PC-9 (cell line): ENCODE measurements at regions not wholly inside any gene's neighbourhood (a gene's known extent, or its start where the extent isn't known, plus 50 kb on each side); places are given as distances from the start of the nearest gene placed in this dataset.

Experiments
- BruUV-seq: library from RNA; stranded (reverse); fragments of 400-500 nt; replicated peaks from 2 replicates; lab custom pipeline; 2021; lab: Mats Ljungman, UMichigan
- CTCF ChIA-PET: fragments of 300-600 bp; sonication (Branson Sonifier 250); formaldehyde crosslinking; loops from one replicate; lab custom pipeline; 2022; ENCODE audit warnings: antibody characterized with exemption; lab: Charles Lee
- POLR2A ChIA-PET: fragments of 300-600 bp; sonication (Branson Sonifier 250); formaldehyde crosslinking; loops from one replicate; lab custom pipeline; 2022; ENCODE audit warnings: antibody characterized with exemption; ENCODE audit not compliant: unreplicated experiment; lab: Charles Lee
- DNase-seq, 2 experiments: peaks; one replicate each; pipeline versions ENCODE4 v3.0.0 to v3.0.0-alpha.2; 2015 to 2022; ENCODE audit warnings: mixed read lengths in 1 of 2
- H2AFZ ChIP-seq: fragments of 200-600 bp; sonication (generic); 2 replicates; pipeline ENCODE4 v1.8.1; 2017; ENCODE audit warnings: antibody characterized with exemption
- H3F3A ChIP-seq: fragments of 200-600 bp; sonication (generic); 2 replicates; pipeline ENCODE4 v1.8.1; 2017; ENCODE audit warnings: antibody characterized with exemption, mild to moderate bottlenecking, low read depth; ENCODE audit not compliant: insufficient read depth
- H3K27ac ChIP-seq: fragments of 200-600 bp; sonication (generic); 2 replicates; pipeline ENCODE4 v1.6.1; 2016; ENCODE audit warnings: mixed run types
- H3K27me3 ChIP-seq: fragments of 200-600 bp; sonication (generic); 2 replicates; pipeline ENCODE4 v1.6.1; 2016; ENCODE audit warnings: low read depth, mixed run types; ENCODE audit not compliant: insufficient read depth
- H3K36me3 ChIP-seq: fragments of 200-600 bp; sonication (generic); 2 replicates; pipeline ENCODE4 v1.6.1; 2016; ENCODE audit warnings: low read depth, mixed run types
- H3K4me1 ChIP-seq: fragments of 200-600 bp; sonication (generic); replicated peaks from 2 replicates; pipeline ENCODE4 v1.6.1; 2016; ENCODE audit warnings: mixed run types; ENCODE audit not compliant: insufficient read depth
- H3K4me2 ChIP-seq: fragments of 200-600 bp; sonication (generic); 2 replicates; pipeline ENCODE4 v1.6.1; 2017; ENCODE audit warnings: mixed run types
- H3K4me3 ChIP-seq: fragments of 200-600 bp; sonication (generic); 2 replicates; pipeline ENCODE4 v1.6.1; 2016; ENCODE audit warnings: mixed run types
- H3K79me2 ChIP-seq: fragments of 200-600 bp; sonication (generic); 2 replicates; pipeline ENCODE4 v1.6.1; 2017; ENCODE audit warnings: low read depth, mixed run types
- H3K9me2 ChIP-seq: fragments of 200-600 bp; sonication (generic); 2 replicates; pipeline ENCODE4 v1.8.1; 2017; ENCODE audit warnings: mild to moderate bottlenecking; ENCODE audit not compliant: insufficient read depth
- H3K9me3 ChIP-seq: fragments of 200-600 bp; sonication (generic); 2 replicates; pipeline ENCODE4 v1.8.1; 2016; ENCODE audit warnings: low read depth; ENCODE audit not compliant: insufficient read depth
- H4K20me1 ChIP-seq: fragments of 200-600 bp; sonication (generic); 2 replicates; pipeline ENCODE4 v1.8.1; 2017; ENCODE audit not compliant: insufficient read depth
- EZH2 ChIP-seq: fragments of 200-600 bp; sonication (generic); IDR thresholded peaks from 2 replicates; pipeline ENCODE4 v1.8.0; 2017; ENCODE audit warnings: antibody characterized with exemption, low read depth
- intact Hi-C: fragments of 100-400 bp; cut with micrococcal nuclease; formaldehyde crosslinking; loops from one replicate; pipeline ENCODE4 v1.10.0; 2022; ENCODE audit not compliant: unreplicated experiment
- TF ChIP-seq, protein P1 (sequence below): fragments of 200-600 bp; sonication (generic); conservative IDR thresholded peaks from 2 replicates; pipeline ENCODE4 v1.6.1; 2017; ENCODE audit warnings: mixed run types, antibody characterized with exemption, mild to moderate bottlenecking, moderate library complexity

DNA sequence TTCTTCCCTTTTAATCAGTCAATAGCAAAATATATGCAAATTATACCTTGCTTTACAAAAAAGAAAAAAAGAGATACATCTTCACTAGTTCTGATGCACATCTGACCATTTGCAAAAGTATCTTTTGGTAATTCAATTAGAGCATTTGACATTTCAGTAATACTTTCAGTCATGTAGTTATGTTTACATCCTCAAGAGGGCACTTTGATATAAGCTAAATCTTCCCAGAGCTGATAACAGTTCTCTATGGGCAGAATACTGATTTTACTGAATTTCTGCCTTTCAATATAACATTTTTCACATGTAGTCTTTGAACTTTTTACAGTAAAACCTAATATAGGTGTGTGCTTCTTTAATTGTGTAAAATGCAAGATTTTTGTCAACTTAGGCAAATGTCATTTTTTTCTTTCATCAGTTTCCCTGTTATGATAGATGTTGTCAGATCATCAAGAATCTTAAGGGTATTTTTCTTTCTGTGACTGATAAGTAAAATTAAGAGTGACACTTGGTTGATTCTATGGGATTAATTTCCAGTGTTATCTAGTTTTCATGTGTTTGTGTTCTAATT lies 703.5 kb upstream of the SEMA3D start:
- H2AFZ ChIP-seq, result no peak overlapping the region
- ChIA-PET CTCF (interaction anchor here (0.6 to 1.0 kb wide), 3 partner anchors 579 to 1015 kb away, joined by 3 to 6 read pairs (median 4); no protein-coding TSS in a partner anchor), POLR2A (no interaction called here)
- H3K9me2 ChIP-seq, result no peaks in the 10 kb centered on the region
- H3K79me2 ChIP-seq, result no peaks in the 10 kb centered on the region
- no peaks in the 10 kb centered on the region for H3K4me1 ChIP-seq
- TF ChIP-seq EZH2, result no peak
- TF ChIP-seq, protein P1, sequence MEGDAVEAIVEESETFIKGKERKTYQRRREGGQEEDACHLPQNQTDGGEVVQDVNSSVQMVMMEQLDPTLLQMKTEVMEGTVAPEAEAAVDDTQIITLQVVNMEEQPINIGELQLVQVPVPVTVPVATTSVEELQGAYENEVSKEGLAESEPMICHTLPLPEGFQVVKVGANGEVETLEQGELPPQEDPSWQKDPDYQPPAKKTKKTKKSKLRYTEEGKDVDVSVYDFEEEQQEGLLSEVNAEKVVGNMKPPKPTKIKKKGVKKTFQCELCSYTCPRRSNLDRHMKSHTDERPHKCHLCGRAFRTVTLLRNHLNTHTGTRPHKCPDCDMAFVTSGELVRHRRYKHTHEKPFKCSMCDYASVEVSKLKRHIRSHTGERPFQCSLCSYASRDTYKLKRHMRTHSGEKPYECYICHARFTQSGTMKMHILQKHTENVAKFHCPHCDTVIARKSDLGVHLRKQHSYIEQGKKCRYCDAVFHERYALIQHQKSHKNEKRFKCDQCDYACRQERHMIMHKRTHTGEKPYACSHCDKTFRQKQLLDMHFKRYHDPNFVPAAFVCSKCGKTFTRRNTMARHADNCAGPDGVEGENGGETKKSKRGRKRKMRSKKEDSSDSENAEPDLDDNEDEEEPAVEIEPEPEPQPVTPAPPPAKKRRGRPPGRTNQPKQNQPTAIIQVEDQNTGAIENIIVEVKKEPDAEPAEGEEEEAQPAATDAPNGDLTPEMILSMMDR, result peak; percentile 80
- no peak overlapping the region for H3K4me2 ChIP-seq
- intact Hi-C loops, result loop anchor here (1.0 kb wide), 2 partner anchors 579 to 1015 kb away; no protein-coding TSS in a partner anchor
- H3K9me3 ChIP-seq, result no peaks in the 10 kb centered on the region
- no peak overlapping the region for H3K27ac ChIP-seq
- H3K27me3 ChIP-seq, result no peaks in the 10 kb centered on the region
- BruUV-seq, result no TSS peak
- no peaks in the 10 kb centered on the region for H3F3A ChIP-seq
- H3K36me3 ChIP-seq, result no peaks in the 10 kb centered on the region
- no peak for DNase-seq
- H3K4me3 ChIP-seq, result no peak overlapping the region
- H4K20me1 ChIP-seq, result no peaks in the 10 kb centered on the region

DNA sequence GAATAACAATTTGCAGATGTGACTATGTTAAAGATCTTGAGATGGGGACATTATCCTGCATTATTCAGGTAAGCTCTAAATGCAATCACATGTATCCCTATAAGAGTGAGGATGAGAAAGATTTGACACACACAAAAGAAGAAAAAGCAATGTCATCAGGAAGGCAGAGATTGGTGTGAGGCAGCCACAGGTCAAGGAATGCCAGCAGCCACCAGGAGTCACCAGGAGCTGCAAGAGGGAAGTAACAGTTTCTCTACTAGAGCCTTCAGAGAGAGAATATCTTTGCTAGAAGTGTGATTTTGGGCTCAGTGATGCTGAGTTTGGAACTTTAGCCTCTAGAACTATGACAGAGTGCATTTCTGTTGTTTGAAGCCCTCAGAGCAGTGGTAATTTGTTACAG lies 700.3 kb upstream of the SEMA3D start:
- Histone ChIP-seq H3K4me2 (no peak overlapping the region), H2AFZ (no peak overlapping the region), H3K27ac (no peak overlapping the region), H3K9me2 (no peaks in the 10 kb centered on the region), H3K79me2 (no peaks in the 10 kb centered on the region), H4K20me1 (no peaks in the 10 kb centered on the region), H3K4me1 (no peaks in the 10 kb centered on the region), H3K27me3 (no peaks in the 10 kb centered on the region), H3K36me3 (no peaks in the 10 kb centered on the region), H3F3A (no peaks in the 10 kb centered on the region), H3K4me3 (no peak overlapping the region), H3K9me3 (no peaks in the 10 kb centered on the region)
- ChIA-PET POLR2A (no interaction called here), CTCF (no interaction called here)
- no TSS peak for BruUV-seq
- TF ChIP-seq EZH2, result no peak
- TF ChIP-seq, protein P1, result no peak
- DNase-seq, result no peak
- intact Hi-C loops, result no loop called here

DNA sequence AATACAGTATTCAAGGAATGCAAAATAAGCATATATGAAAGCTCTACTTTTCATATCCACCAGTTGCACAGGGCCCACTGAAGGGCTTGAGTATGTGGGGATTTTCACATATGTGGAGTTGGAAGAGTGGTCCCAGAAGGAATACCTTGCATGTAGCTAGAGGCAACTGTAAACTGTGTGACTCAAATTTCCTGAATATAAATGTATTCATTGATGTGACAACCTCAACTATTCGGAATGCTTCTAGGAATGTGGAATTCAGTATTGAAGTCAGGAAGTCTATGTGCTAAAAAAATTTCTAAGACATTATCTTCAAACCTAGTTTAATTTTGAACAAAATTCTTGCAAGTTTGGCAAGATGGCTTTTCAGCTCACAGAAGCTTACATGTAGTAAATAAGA lies 695.5 kb upstream of the SEMA3D start:
- Histone ChIP-seq H3K9me2 (no peaks in the 10 kb centered on the region), H3K9me3 (no peaks in the 10 kb centered on the region), H3K27ac (no peak overlapping the region), H4K20me1 (no peaks in the 10 kb centered on the region), H3K79me2 (no peaks in the 10 kb centered on the region), H3K4me3 (no peak overlapping the region), H3K4me1 (no peaks in the 10 kb centered on the region), H2AFZ (no peak overlapping the region), H3K4me2 (no peak overlapping the region), H3F3A (no peaks in the 10 kb centered on the region), H3K36me3 (no peaks in the 10 kb centered on the region), H3K27me3 (no peaks in the 10 kb centered on the region)
- POLR2A ChIA-PET, result no interaction called here
- no TSS peak for BruUV-seq
- intact Hi-C loops, result no loop called here
- no peak for TF ChIP-seq EZH2
- TF ChIP-seq, protein P1, result no peak
- CTCF ChIA-PET, result no interaction called here
- no peak for DNase-seq
